Stimulated activated CD4-positive, alpha-beta T cell treated with anti-CD3 and anti-CD28 coated beads, Interleukin-2, amount 100 ng/mL, for 24 hours (primary cell): ENCODE measurements at regions not wholly inside any gene's neighbourhood (a gene's known extent, or its start where the extent isn't known, plus 50 kb on each side); places are given as distances from the start of the nearest gene placed in this dataset.
"Not testable (repeated sequence)": the region's sequence is repeated elsewhere in the genome, so short reads cannot be mapped to it uniquely, and the experiment has no call there.

ENCODE experiments used
- DNase-seq, 2 donors: peaks; one replicate each; pipeline ENCODE4 v3.0.0-alpha.2; 2020

GRCh38 chr16:17018585-17018939, 452.2 kb downstream of the XYLT1 start:
- no peak for DNase-seq

GRCh38 chr16:17019366-17019765, 451.4 kb downstream of the XYLT1 start:
- no peak for DNase-seq

GRCh38 chr16:17023606-17024005, 447.2 kb downstream of the XYLT1 start:
- DNase-seq: no peak

GRCh38 chr16:17024514-17024913, 446.2 kb downstream of the XYLT1 start:
- DNase-seq: no peak

GRCh38 chr16:17026600-17027242, 444.0 kb downstream of the XYLT1 start:
- peak; percentile 28 to 34 for DNase-seq

GRCh38 chr16:17027488-17028129, 443.2 kb downstream of the XYLT1 start:
- DNase-seq: no peak

- no peak for DNase-seq
These were observed 441.0 kb downstream of the XYLT1 start for GRCh38 chr16:17029602-17030350.

- DNase-seq: no peak
These were observed 439.1 kb downstream of the XYLT1 start for GRCh38 chr16:17031484-17032268.

- DNase-seq: no peak
These were observed 438.4 kb downstream of the XYLT1 start for GRCh38 chr16:17032332-17032731.

GRCh38 chr16:17034477-17035252, 436.1 kb downstream of the XYLT1 start:
- DNase-seq: no peak

- DNase-seq: no peak
These were observed 433.3 kb downstream of the XYLT1 start for GRCh38 chr16:17037499-17037898.

- no peak for DNase-seq
These were observed 432.3 kb downstream of the XYLT1 start for GRCh38 chr16:17038415-17038814.

- DNase-seq: not testable (repeated sequence)
These were observed 421.7 kb downstream of the XYLT1 start for GRCh38 chr16:17049109-17049508.

- DNase-seq: no peak
These were observed 420.3 kb downstream of the XYLT1 start for GRCh38 chr16:17050468-17050867.
